MV-4-11 (cell line): ENCODE measurements at regions not wholly inside any gene's neighbourhood (a gene's known extent, or its start where the extent isn't known, plus 50 kb on each side); places are given as distances from the start of the nearest gene placed in this dataset.

ENCODE experiments used
- DNase-seq: peaks from one replicate; lab custom pipeline; 2025; lab: John Stamatoyannopoulos, UW

DNA sequence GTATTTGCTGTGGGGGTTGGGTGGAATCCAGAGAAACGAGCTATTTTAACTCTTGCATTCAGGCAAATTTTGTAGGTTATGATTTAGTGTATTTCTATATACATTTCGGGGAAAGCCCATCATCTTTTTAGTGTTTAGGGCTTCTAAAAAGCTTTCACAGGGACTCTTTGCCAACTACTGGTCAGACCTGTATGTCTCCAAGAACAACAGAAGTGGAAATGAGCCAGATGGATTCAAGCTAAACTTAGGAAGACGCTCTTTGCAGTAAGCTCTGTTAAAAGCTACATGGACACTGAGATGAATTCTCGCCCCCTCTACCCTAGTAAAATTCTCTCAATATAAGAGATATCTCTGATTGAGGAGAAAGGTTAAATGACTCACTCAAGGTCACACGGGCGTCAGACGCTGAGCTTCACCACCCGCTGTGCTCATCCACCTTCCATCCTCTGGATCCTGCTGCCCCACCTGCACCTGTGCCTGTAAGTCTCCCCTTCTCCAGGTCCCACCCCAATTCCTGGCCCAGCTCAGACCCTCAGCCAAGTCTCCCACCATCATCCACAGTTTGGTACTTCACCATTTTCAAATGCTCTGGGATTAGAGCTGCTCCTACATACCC lies 85.6 kb downstream of the MARCHF4 start:
- peak; percentile 46 for DNase-seq

DNA sequence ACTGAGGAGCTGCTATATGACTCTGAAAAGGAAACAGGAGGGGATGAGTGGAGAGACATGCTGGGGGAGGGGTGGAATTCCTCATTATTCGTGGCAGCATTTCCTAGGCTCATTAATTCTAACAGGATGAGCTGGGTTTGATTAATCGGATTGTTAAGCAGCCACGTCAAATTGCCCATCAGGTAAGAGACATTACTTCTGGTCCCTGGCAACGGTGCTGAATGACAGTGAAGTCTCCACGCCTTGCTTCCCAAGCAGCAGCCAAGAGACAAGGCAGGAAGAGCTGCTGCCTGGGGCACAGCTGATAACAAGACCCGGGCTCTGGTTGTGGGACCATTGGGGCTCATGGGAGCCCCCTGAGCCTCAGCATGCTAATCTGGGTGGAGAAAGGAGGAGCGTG lies 86.6 kb downstream of the MARCHF4 start:
- no peak for DNase-seq

DNA sequence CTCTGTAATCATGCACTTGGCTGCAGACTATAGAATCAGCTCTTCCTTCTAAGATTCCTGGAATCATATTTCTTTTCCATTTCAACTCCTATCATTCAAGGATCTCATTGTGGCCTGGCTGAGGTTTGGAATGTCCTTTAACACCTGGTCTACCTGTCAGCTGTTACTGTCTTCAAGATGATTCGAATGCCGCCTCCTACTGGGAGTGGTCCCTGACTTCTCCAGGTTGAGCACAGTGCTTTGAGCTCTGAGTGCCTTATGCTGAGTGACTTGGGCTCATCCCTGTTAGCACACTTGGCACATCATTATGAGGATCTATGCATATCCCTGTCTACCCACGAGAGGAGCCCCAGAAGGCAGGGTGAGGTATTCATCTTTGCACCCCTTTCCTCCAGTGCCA lies 87.6 kb downstream of the MARCHF4 start:
- no peak for DNase-seq

DNA sequence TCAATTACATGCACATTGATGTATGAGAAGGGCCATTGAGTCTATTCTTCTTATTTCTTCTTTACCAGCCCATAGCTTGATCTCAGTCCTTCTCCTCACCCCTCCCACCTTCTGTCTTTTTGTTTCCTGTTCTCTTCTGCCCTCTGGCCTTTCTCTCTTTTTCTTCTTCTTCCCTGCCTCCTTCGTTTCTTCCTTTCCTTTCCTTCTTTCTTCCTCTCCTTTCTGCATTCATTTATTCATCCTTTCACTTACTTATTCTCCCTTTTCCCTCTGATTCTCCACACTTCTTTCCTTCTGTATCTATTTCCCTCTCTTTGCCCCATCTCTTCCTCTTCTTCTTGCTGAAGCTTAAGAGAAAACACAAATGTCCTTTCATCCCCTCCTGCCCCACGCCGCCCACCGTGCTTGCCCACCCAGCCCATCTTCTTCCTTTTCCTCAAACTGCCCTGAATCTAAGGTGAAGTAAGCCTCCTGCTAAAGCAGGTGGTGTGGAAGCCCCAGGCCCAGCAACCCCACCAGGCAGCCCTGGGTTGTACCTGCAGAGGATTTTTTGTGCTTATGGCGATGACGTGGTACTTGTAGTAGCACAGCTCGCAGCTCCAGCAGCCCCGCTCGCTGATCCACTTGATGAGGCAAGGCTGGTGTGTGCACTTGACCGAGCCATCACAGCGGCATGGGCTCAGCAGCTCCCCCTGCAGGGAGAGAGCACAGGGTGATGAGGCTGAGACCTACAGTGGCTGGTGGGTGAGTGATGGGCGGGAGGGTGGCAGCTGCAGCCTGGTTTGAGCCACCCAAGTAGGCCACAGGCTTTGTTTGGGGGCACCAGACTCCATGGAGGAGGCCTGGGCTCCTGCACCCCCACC lies 89.0 kb downstream of the MARCHF4 start:
- no peak for DNase-seq

DNA sequence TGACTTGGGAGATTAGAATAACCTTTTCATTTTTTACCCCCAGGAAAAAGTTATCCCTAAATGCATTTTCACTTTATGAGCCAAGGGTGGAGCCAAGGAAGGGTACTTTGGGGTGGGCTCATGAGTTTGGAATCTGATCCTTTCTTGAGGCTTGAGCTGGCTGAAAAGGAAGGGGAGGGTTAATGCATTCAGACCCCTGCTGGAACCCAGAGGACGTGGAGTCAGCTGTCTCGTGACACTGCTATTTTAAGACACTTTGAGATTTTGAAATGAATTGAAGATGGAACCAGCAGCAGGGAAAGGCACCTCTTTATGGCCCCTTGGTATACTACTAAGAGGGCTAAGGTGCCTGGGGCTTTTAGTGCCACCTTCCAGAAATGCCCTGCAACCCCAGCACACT lies 90.4 kb downstream of the MARCHF4 start:
- DNase-seq: no peak

DNA sequence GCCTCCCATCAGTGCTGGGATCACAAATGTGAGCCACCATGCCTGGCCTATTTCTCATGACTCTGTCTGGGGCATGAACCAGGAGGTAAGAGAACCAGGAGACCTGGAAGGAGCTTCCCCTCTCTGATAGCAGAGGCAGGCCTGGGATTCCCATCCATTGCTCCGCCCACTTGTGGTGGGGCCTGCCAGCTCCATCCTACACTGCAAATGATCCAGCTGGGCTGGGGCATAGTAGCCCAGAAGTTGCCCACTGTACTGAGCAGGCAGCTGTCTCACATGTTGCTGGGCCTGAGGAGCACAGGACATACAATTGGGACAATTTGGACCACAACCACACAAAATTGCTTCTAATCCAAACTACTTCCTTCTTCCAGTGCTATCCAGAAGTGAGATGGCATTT lies 91.0 kb downstream of the MARCHF4 start:
- no peak for DNase-seq

DNA sequence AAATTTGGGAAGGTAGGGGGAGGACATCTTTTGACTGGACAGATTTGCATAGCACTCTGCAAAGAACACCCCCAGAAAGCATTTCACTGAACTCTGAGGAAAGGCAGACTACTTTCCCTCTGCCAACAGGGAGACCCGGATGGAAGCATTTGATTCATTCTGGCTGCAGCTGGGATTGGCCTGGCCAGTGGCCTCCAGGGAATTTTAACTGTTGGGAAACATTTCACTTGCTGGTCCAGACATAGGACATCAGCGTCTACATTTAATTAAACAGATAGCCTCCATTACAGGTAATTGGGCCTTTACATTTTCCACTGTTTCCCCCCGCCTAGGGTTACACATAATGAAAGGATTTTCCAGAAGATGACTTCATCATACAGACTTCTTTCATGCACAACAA lies 92.8 kb downstream of the MARCHF4 start:
- DNase-seq: no peak

DNA sequence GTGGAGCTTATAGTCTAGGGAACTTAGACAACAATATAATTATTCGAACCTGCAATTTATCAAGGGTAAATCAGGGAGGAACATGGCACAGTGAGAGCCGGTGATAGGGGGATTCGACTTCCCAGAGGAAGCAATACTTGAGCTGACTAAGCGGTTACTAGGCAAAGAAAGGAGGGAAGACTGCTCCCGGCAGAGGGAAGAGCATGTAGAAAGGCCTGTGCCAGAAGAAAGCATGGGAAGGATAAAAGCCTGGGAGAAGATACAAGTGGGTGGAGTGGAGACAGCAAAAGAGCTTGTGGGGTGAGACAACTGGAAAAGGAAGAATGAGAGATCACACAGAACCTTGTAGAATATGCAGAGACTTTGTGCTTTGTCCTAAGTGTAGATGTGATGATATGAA lies 93.3 kb downstream of the MARCHF4 start:
- no peak for DNase-seq

DNA sequence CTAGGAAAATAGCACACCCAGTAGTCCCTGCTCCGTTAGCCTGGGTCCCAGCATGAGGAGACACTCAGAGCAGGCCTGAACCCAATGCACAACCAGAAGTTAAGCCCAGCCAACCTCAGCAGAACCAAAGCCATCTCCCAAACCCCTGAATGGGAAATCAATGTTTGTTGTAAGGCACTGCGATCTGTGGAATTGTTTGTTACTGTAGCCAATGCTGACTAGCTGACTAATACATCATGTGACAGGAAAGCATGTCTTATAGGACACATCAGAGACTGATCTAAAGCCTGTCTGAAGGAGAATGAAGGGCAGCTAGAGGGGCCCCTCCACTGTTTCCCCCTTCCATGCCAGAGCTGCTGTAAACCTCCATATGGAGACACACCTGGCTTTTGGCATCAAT lies 96.4 kb downstream of the MARCHF4 start:
- no peak for DNase-seq

DNA sequence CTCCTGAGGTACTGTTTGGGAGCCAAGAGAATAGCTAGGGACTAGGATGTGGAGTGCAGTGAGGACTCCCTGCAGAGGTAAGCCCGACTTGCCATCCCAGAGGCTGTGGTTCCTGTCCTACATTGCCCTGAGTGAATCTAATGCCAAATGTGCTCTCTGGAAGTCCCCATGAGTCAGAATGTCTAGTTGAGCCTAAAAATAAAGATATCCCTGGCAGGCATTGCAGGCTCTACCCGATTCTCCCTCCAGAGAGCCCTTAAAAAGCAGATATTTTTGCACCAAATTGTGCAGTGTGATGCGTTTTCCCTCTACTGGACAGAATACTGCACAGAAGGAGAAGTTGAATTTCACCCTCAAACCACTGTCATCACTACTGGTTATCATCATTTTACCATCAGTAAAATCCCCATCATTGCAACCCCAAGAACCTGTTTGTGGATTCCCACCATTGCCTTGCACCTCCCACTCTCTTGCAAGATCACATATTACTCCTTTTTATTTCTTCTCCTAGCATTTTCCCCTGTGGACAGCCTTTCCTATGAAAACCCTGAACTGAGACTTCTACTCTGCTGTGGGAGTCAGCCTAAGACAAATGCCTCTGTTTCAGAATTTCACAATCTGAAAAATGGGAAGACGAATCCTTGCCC lies 98.0 kb downstream of the MARCHF4 start:
- no peak for DNase-seq

DNA sequence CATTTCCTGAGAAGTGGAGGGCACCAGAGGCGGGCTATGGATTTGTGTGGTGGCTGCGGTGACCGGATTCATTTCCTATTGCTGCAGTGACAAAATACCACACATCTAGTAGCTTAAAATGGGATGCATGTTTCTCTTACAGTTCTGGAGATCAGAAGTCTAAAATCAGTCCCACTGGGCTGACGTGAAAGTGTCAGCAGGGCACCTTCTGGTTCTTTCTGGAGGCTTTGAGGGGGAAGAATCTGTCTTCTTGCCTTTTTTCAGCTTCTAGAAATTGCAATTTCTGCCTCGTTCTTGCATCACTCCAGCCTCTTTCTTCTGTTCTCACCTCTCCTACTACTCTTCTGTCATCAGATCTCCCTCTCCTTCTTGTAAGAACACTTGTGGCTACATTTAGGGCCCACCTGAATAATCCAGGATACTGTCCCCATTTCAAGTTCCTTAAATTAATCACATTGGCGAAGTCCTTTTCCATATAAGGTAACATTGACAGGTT lies 111.2 kb downstream of the MARCHF4 start:
- peak; percentile 59 for DNase-seq

DNA sequence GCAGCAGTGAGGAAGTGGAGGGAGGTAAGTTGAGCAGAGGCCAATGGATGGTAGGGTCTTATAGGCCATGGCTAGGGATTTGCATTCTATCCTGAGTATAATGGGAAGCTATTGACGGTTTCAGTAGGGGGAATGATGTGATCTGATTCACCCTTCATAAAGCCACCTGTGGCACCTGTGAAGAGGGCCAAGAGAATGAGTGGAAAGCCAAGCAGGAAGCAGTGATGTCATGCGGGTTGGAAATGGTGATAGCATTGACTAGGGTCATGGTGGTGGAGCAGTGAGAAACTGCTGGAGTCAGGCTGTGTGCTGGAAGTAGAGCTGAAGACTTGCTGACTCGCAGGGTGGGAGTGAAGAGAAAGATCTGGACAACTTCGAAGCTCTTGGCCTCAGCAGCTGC lies 111.7 kb downstream of the MARCHF4 start:
- DNase-seq: no peak

DNA sequence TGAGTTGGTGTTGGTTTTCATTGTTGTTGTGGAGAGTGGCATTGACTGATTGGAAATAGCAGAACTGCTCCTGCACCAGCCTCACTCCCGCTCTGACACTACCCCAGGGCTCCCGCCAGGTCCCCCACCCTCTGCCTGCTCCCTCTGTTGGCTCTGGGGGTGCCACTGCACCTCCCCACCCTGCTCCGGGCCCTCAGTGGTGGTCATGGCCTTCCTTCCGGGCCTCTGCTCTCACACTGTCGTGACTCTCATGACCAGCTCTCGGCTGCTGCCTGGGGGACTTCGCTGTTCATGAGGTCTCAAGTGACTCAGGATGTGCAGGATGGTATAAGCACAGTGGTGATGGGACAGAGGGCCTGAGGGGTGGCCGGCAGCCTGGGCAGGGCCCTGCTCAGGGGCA lies 113.2 kb downstream of the MARCHF4 start:
- DNase-seq: no peak

DNA sequence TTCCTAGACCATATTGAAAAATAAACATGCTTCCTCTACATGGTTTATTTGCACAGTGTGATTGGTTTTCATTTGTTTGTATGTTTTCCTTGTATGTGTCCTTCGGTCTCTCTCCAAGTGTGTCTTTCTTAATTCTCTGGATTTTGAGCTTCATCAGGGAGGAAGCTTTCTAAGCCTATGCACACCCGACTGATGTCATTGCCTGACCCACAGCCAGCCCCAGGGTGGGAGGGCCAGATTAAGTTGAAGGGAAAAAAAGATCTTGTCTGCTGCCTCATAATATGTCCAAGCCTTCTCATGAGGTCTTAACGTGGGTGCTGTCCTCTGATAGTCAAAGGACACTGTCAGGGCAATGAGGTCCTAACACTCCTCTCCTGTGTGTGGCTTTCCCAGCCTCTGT lies 115.2 kb downstream of the MARCHF4 start:
- DNase-seq: no peak
